ENCODE measurements at regions not wholly inside any gene's neighbourhood (a gene's known extent, or its start where the extent isn't known, plus 50 kb on each side); places are given as distances from the start of the nearest gene placed in this dataset.

- no peaks in the 10 kb centered on the region for H3K36me3 ChIP-seq (ENCODE audit: control insufficient read depth in 3 of 3, insufficient read depth in 2 of 3, low read depth in 1 of 3, low read length in 3 of 3)
- no peaks in the 10 kb centered on the region for H3K9me3 ChIP-seq (ENCODE audit: control insufficient read depth in 2 of 2, insufficient read depth in 1 of 2, low read depth in 1 of 2, low read length in 1 of 2)
- FAIRE-seq (no peak), DNase-seq (no peak)
- H3K4me1 ChIP-seq (ENCODE audit: control insufficient read depth in 3 of 3, insufficient read depth in 2 of 3, low read depth in 1 of 3, low read length in 2 of 3): no peaks in the 10 kb centered on the region
- H3K4me3 ChIP-seq (ENCODE audit: low read depth in 1 of 3, low read length in 3 of 3): no peak overlapping the region
- WGBS, 3 donors: 35 to 65% (median 38%) methylated on average over 1 of the region's 1 CpG
- no peak overlapping the region for H3K27ac ChIP-seq (ENCODE audit: low read depth in 1 of 3, low read length in 2 of 3)
- H3K27me3 ChIP-seq (ENCODE audit: control insufficient read depth in 3 of 3, insufficient read depth in 3 of 3, low read length in 3 of 3): no peaks in the 10 kb centered on the region
Observed at GRCh38 chr3:145942052-145942451, 218.9 kb downstream of the PLOD2 start.

DNA sequence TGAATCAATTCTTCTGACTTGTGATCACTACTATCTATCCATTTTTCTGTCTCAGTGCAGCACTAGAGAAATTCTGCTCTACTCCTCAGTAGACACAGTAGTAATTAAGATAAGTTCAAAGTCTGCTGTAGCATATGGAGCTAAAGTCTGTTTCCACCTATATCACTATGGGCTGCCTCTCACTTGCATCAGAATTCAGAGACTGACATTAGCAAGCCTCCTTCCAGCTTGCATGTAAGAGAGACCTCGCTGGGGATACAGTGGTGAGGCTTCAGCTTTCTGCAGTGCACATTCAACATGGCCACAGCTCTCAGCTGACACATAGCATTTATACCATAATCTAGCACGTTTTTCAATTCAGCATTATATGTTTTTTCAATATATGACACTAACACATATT is 217.0 kb downstream of the PLOD2 start:
- H3K27me3 ChIP-seq (ENCODE audit: control insufficient read depth in 3 of 3, insufficient read depth in 3 of 3, low read length in 3 of 3): no peaks in the 10 kb centered on the region
- 36 to 57% (median 37%) methylated on average over 2 of the region's 2 CpGs for WGBS, 3 donors
- no peak for DNase-seq
- no peaks in the 10 kb centered on the region for H3K4me1 ChIP-seq (ENCODE audit: control insufficient read depth in 3 of 3, insufficient read depth in 2 of 3, low read depth in 1 of 3, low read length in 2 of 3)
- H3K4me3 ChIP-seq (ENCODE audit: low read depth in 1 of 3, low read length in 3 of 3): no peak overlapping the region
- no peaks in the 10 kb centered on the region for H3K36me3 ChIP-seq (ENCODE audit: control insufficient read depth in 3 of 3, insufficient read depth in 2 of 3, low read depth in 1 of 3, low read length in 3 of 3)
- FAIRE-seq: no peak
- H3K27ac ChIP-seq (ENCODE audit: low read depth in 1 of 3, low read length in 2 of 3): no peak overlapping the region
- H3K9me3 ChIP-seq (ENCODE audit: control insufficient read depth in 2 of 2, insufficient read depth in 1 of 2, low read depth in 1 of 2, low read length in 1 of 2): no peaks in the 10 kb centered on the region

DNA sequence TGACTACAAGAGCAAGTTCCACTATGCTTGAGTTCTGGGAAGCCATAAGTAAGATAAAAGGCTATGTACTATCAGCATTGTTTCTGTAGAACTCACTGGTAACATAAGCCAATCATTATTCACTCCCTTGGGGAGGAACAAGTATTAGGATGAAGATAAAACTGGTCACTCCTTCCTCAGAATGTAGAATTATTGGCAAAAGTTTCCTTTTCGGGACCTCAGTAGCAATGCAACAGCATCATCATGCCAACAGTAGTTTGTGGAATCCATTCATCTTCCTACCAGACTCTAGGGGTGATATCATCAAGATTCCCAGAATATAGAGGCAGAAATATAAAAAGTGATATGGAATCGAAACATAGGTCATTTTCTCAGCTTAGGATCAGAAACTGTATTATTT is 209.5 kb downstream of the PLOD2 start:
- no peak for FAIRE-seq
- WGBS, 3 donors: 71 to 78% (median 75%) methylated on average over 2 of the region's 2 CpGs
- no peaks in the 10 kb centered on the region for H3K36me3 ChIP-seq (ENCODE audit: control insufficient read depth in 3 of 3, insufficient read depth in 2 of 3, low read depth in 1 of 3, low read length in 3 of 3)
- DNase-seq: no peak
- no peaks in the 10 kb centered on the region for H3K4me1 ChIP-seq (ENCODE audit: control insufficient read depth in 3 of 3, insufficient read depth in 2 of 3, low read depth in 1 of 3, low read length in 2 of 3)
- H3K9me3 ChIP-seq (ENCODE audit: control insufficient read depth in 2 of 2, insufficient read depth in 1 of 2, low read depth in 1 of 2, low read length in 1 of 2): no peaks in the 10 kb centered on the region
- H3K27me3 ChIP-seq (ENCODE audit: control insufficient read depth in 3 of 3, insufficient read depth in 3 of 3, low read length in 3 of 3): no peaks in the 10 kb centered on the region
- no peak overlapping the region for H3K27ac ChIP-seq (ENCODE audit: low read depth in 1 of 3, low read length in 2 of 3)
- H3K4me3 ChIP-seq (ENCODE audit: low read depth in 1 of 3, low read length in 3 of 3): no peak overlapping the region

GRCh38 chr3:145952536-145952935 is 208.4 kb downstream of the PLOD2 start:
- H3K27ac ChIP-seq (ENCODE audit: low read depth in 1 of 3, low read length in 2 of 3): no peak overlapping the region
- H3K36me3 ChIP-seq (ENCODE audit: control insufficient read depth in 3 of 3, insufficient read depth in 2 of 3, low read depth in 1 of 3, low read length in 3 of 3): no peaks in the 10 kb centered on the region
- FAIRE-seq (no peak), DNase-seq (no peak)
- WGBS, 3 donors: 67 to 79% (median 69%) methylated on average over 4 of the region's 4 CpGs
- H3K4me3 ChIP-seq (ENCODE audit: low read depth in 1 of 3, low read length in 3 of 3): no peak overlapping the region
- H3K4me1 ChIP-seq (ENCODE audit: control insufficient read depth in 3 of 3, insufficient read depth in 2 of 3, low read depth in 1 of 3, low read length in 2 of 3): no peaks in the 10 kb centered on the region
- H3K9me3 ChIP-seq (ENCODE audit: control insufficient read depth in 2 of 2, insufficient read depth in 1 of 2, low read depth in 1 of 2, low read length in 1 of 2): no peaks in the 10 kb centered on the region
- no peaks in the 10 kb centered on the region for H3K27me3 ChIP-seq (ENCODE audit: control insufficient read depth in 3 of 3, insufficient read depth in 3 of 3, low read length in 3 of 3)

GRCh38 chr3:145953316-145953715 is 207.7 kb downstream of the PLOD2 start:
- H3K4me1 ChIP-seq (ENCODE audit: control insufficient read depth in 3 of 3, insufficient read depth in 2 of 3, low read depth in 1 of 3, low read length in 2 of 3): no peaks in the 10 kb centered on the region
- FAIRE-seq: no peak
- H3K4me3 ChIP-seq (ENCODE audit: low read depth in 1 of 3, low read length in 3 of 3): no peak overlapping the region
- no peak overlapping the region for H3K27ac ChIP-seq (ENCODE audit: low read depth in 1 of 3, low read length in 2 of 3)
- no peaks in the 10 kb centered on the region for H3K36me3 ChIP-seq (ENCODE audit: control insufficient read depth in 3 of 3, insufficient read depth in 2 of 3, low read depth in 1 of 3, low read length in 3 of 3)
- WGBS, 3 donors: 88 to 92% (median 89%) methylated on average over 3 of the region's 3 CpGs
- no peaks in the 10 kb centered on the region for H3K9me3 ChIP-seq (ENCODE audit: control insufficient read depth in 2 of 2, insufficient read depth in 1 of 2, low read depth in 1 of 2, low read length in 1 of 2)
- no peaks in the 10 kb centered on the region for H3K27me3 ChIP-seq (ENCODE audit: control insufficient read depth in 3 of 3, insufficient read depth in 3 of 3, low read length in 3 of 3)
- DNase-seq: no peak

DNA sequence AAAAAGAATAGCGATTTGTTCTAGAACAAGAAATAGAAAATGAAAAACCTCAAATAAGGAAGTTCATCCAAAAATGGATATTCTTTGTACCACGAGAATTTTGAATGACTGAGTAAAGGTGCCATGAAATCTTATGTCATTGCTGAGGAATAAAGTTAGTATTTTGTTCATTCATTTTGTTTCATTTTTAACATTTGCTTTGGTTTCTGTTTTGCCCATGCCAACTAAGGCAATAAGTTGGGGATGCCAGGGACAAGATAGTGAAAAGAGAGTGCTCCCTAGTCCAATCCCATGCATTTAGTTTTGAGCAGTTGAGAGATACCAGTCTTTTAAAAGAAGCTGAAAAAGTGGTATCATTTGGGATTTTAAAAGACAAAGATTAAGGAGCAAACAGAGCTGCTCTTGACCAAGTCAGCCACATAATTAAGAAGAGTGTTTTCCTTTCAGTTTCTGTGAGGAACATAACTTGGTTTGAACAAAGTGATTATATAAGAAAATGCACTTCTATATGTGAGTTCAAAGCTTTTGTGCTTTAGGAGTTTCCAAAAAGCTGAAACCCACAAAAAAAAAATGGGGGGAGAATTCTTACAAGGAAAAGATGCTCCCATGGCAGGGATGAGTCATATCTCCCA is 201.4 kb downstream of the PLOD2 start:
- 77 to 83% (median 77%) methylated on average over 2 of the region's 2 CpGs for WGBS, 3 donors

DNA sequence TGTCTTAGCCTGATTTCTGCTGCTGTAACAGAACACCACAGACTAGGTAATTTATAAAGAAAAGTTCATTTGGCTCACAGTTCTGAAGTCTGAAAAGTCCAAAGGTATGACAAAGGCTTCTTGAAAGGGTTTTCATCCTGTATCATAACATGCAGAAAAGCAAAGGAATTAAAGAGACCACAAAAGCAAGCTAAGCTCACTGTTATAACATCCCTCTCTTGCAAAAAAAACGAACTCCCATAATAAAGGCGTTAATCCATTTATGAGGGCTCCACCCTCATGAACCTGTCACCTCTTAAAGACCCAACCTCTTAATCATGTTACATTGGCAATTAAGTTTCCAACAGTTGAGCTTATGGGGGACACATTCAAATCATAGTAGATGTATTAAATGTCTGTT is 197.9 kb downstream of the PLOD2 start:
- H3K4me3 ChIP-seq (ENCODE audit: low read depth in 1 of 3, low read length in 3 of 3): no peak overlapping the region
- DNase-seq: no peak
- 31 to 66% (median 36%) methylated on average over 2 of the region's 2 CpGs for WGBS, 3 donors
- no peaks in the 10 kb centered on the region for H3K36me3 ChIP-seq (ENCODE audit: control insufficient read depth in 3 of 3, insufficient read depth in 2 of 3, low read depth in 1 of 3, low read length in 3 of 3)
- no peak overlapping the region for H3K27ac ChIP-seq (ENCODE audit: low read depth in 1 of 3, low read length in 2 of 3)
- H3K27me3 ChIP-seq (ENCODE audit: control insufficient read depth in 3 of 3, insufficient read depth in 3 of 3, low read length in 3 of 3): no peaks in the 10 kb centered on the region
- H3K9me3 ChIP-seq (ENCODE audit: control insufficient read depth in 2 of 2, insufficient read depth in 1 of 2, low read depth in 1 of 2, low read length in 1 of 2): no peaks in the 10 kb centered on the region
- no peak for FAIRE-seq
- H3K4me1 ChIP-seq (ENCODE audit: control insufficient read depth in 3 of 3, insufficient read depth in 2 of 3, low read depth in 1 of 3, low read length in 2 of 3): no peaks in the 10 kb centered on the region

More for the DNA sequence above, 201.4 kb downstream of the PLOD2 start:
- H3K9me3 ChIP-seq (ENCODE audit: control insufficient read depth in 2 of 2, insufficient read depth in 1 of 2, low read depth in 1 of 2, low read length in 1 of 2): no peaks in the 10 kb centered on the region
- no peaks in the 10 kb centered on the region for H3K27me3 ChIP-seq (ENCODE audit: control insufficient read depth in 3 of 3, insufficient read depth in 3 of 3, low read length in 3 of 3)
- no peaks in the 10 kb centered on the region for H3K36me3 ChIP-seq (ENCODE audit: control insufficient read depth in 3 of 3, insufficient read depth in 2 of 3, low read depth in 1 of 3, low read length in 3 of 3)
- DNase-seq (no peak), FAIRE-seq (no peak)
- H3K4me1 ChIP-seq (ENCODE audit: control insufficient read depth in 3 of 3, insufficient read depth in 2 of 3, low read depth in 1 of 3, low read length in 2 of 3): no peaks in the 10 kb centered on the region
- H3K4me3 ChIP-seq (ENCODE audit: low read depth in 1 of 3, low read length in 3 of 3): no peak overlapping the region
- no peak overlapping the region for H3K27ac ChIP-seq (ENCODE audit: low read depth in 1 of 3, low read length in 2 of 3)

GRCh38 chr3:145967043-145967442 is 193.9 kb downstream of the PLOD2 start:
- no peak overlapping the region for H3K4me3 ChIP-seq (ENCODE audit: low read depth in 1 of 3, low read length in 3 of 3)
- no peaks in the 10 kb centered on the region for H3K36me3 ChIP-seq (ENCODE audit: control insufficient read depth in 3 of 3, insufficient read depth in 2 of 3, low read depth in 1 of 3, low read length in 3 of 3)
- no peak overlapping the region for H3K27ac ChIP-seq (ENCODE audit: low read depth in 1 of 3, low read length in 2 of 3)
- H3K4me1 ChIP-seq (ENCODE audit: control insufficient read depth in 3 of 3, insufficient read depth in 2 of 3, low read depth in 1 of 3, low read length in 2 of 3): no peaks in the 10 kb centered on the region
- FAIRE-seq: no peak
- H3K9me3 ChIP-seq (ENCODE audit: control insufficient read depth in 2 of 2, insufficient read depth in 1 of 2, low read depth in 1 of 2, low read length in 1 of 2): no peaks in the 10 kb centered on the region
- 55 to 72% (median 60%) methylated on average over 3 of the region's 3 CpGs for WGBS, 3 donors
- H3K27me3 ChIP-seq (ENCODE audit: control insufficient read depth in 3 of 3, insufficient read depth in 3 of 3, low read length in 3 of 3): no peaks in the 10 kb centered on the region
- DNase-seq: no peak

DNA sequence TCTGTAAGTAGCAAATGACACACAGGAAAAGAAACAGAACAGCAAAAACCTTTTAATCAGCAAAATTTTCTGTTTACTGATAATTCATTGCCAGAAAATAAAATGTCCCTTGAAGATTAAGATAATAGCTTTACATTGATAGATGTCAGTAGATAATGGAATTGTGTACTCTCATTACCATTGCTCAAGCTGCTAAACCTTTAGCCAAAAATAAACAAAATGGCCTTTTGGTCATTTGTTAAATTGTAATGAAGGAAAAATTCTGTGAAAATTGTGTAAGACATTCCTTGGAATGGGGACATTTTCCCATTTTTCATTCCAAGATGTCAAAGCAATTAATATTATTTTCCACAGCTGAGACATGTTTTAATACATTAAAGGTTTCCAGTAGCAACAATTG is 189.8 kb downstream of the PLOD2 start:
- no peaks in the 10 kb centered on the region for H3K9me3 ChIP-seq (ENCODE audit: control insufficient read depth in 2 of 2, insufficient read depth in 1 of 2, low read depth in 1 of 2, low read length in 1 of 2)
- no peak overlapping the region for H3K27ac ChIP-seq (ENCODE audit: low read depth in 1 of 3, low read length in 2 of 3)
- no peaks in the 10 kb centered on the region for H3K36me3 ChIP-seq (ENCODE audit: control insufficient read depth in 3 of 3, insufficient read depth in 2 of 3, low read depth in 1 of 3, low read length in 3 of 3)
- DNase-seq (no peak), FAIRE-seq (no peak)
- no peaks in the 10 kb centered on the region for H3K27me3 ChIP-seq (ENCODE audit: control insufficient read depth in 3 of 3, insufficient read depth in 3 of 3, low read length in 3 of 3)
- no peaks in the 10 kb centered on the region for H3K4me1 ChIP-seq (ENCODE audit: control insufficient read depth in 3 of 3, insufficient read depth in 2 of 3, low read depth in 1 of 3, low read length in 2 of 3)
- H3K4me3 ChIP-seq (ENCODE audit: low read depth in 1 of 3, low read length in 3 of 3): no peak overlapping the region

Data from small intestine (tissue), 7 donors.